ENCODE measurements at regions not wholly inside any gene's neighbourhood (a gene's known extent, or its start where the extent isn't known, plus 50 kb on each side); places are given as distances from the start of the nearest gene placed in this dataset.

- TF ChIP-seq POLR2AphosphoS5 (IDR thresholded peaks at IDR 0.05; ENCODE audit: low read depth) = no peak
- TF ChIP-seq STAT1 (IDR thresholded peaks at IDR 0.05; ENCODE audit: unreplicated experiment) = no peak
- no peak for TF ChIP-seq ETS1 (IDR thresholded peaks at IDR 0.05)
Observed at GRCh38 chr1:224865510-224865909, 64.0 kb upstream of the DNAH14 start (continued).

- Histone ChIP-seq H2AFZ (no peak overlapping the region), H3K79me2 (replicated peaks; ENCODE audit: insufficient read depth) (no peaks in the 10 kb centered on the region), H3K27me3 (ENCODE audit: insufficient read depth) (no peaks in the 10 kb centered on the region), H3K4me3 (no peak overlapping the region), H4K20me1 (replicated peaks; ENCODE audit: insufficient read depth) (no peaks in the 10 kb centered on the region), H3K36me3 (ENCODE audit: insufficient read depth) (no peaks in the 10 kb centered on the region), H3K4me2 (no peak overlapping the region), H3F3A (replicated peaks; ENCODE audit: low read depth) (no peaks in the 10 kb centered on the region), H3K4me1 (ENCODE audit: insufficient read depth) (no peaks in the 10 kb centered on the region), H3K9me2 (ENCODE audit: insufficient read depth) (no peaks in the 10 kb centered on the region), H3K27ac (ENCODE audit: low read depth) (no peak overlapping the region)
- H3K4me1 Mint-ChIP-seq = no peaks in the 10 kb centered on the region
- peaks cover 2% of the 10 kb centered on the region for H3K27me3 Mint-ChIP-seq (ENCODE audit: insufficient read depth, low read depth, poor library complexity)
- no peak overlapping the region for H3K27ac Mint-ChIP-seq
- H3K9me3 Mint-ChIP-seq = peaks cover 7% of the 10 kb centered on the region; the same call in 1 of the 3 replicates
- H3K36me3 Mint-ChIP-seq (ENCODE audit: low read depth) = no peaks in the 10 kb centered on the region
- DNase-seq (ENCODE audit: low spot score) (no peak), ATAC-seq (no peak)
- no peak overlapping the region for H3K4me3 Mint-ChIP-seq
- TF ChIP-seq EZH2 (IDR thresholded peaks at IDR 0.05; ENCODE audit: low read depth, unreplicated experiment) (no peak), CREB1 (CRISPR knock-in tag; IDR thresholded peaks at IDR 0.05; ENCODE audit: low read depth) (no peak), JUNB (IDR thresholded peaks at IDR 0.05; ENCODE audit: unreplicated experiment) (no peak), ETS1 (IDR thresholded peaks at IDR 0.05) (no peak), ZNF114 (CRISPR knock-in tag; IDR thresholded peaks at IDR 0.05) (no peak), NANOG (IDR thresholded peaks at IDR 0.05; ENCODE audit: borderline replicate concordance) (no peak), CTCF (conservative IDR thresholded peaks at IDR 0.05; ENCODE audit: low read depth in 2 of 2) (no peak), EZH2phosphoT487 (IDR thresholded peaks at IDR 0.05; ENCODE audit: unreplicated experiment) (no peak), ZNF462 (CRISPR knock-in tag; IDR thresholded peaks at IDR 0.05) (no peak), STAT1 (IDR thresholded peaks at IDR 0.05; ENCODE audit: unreplicated experiment) (no peak), POLR2AphosphoS5 (IDR thresholded peaks at IDR 0.05; ENCODE audit: low read depth) (no peak)
- TF ChIP-seq, protein P1, sequence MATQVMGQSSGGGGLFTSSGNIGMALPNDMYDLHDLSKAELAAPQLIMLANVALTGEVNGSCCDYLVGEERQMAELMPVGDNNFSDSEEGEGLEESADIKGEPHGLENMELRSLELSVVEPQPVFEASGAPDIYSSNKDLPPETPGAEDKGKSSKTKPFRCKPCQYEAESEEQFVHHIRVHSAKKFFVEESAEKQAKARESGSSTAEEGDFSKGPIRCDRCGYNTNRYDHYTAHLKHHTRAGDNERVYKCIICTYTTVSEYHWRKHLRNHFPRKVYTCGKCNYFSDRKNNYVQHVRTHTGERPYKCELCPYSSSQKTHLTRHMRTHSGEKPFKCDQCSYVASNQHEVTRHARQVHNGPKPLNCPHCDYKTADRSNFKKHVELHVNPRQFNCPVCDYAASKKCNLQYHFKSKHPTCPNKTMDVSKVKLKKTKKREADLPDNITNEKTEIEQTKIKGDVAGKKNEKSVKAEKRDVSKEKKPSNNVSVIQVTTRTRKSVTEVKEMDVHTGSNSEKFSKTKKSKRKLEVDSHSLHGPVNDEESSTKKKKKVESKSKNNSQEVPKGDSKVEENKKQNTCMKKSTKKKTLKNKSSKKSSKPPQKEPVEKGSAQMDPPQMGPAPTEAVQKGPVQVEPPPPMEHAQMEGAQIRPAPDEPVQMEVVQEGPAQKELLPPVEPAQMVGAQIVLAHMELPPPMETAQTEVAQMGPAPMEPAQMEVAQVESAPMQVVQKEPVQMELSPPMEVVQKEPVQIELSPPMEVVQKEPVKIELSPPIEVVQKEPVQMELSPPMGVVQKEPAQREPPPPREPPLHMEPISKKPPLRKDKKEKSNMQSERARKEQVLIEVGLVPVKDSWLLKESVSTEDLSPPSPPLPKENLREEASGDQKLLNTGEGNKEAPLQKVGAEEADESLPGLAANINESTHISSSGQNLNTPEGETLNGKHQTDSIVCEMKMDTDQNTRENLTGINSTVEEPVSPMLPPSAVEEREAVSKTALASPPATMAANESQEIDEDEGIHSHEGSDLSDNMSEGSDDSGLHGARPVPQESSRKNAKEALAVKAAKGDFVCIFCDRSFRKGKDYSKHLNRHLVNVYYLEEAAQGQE (IDR thresholded peaks at IDR 0.05; ENCODE audit: unreplicated experiment) = no peak
Observed at GRCh38 chr1:224866940-224867339, 62.5 kb upstream of the DNAH14 start.
